Lower leg skin (tissue), 4 donors: ENCODE measurements at regions not wholly inside any gene's neighbourhood (a gene's known extent, or its start where the extent isn't known, plus 50 kb on each side); places are given as distances from the start of the nearest gene placed in this dataset.
"Not testable (repeated sequence)": the region's sequence is repeated elsewhere in the genome, so short reads cannot be mapped to it uniquely, and the experiment has no call there.

ENCODE experiments used
- DNase-seq, 2 donors: peaks; one replicate each; pipeline ENCODE4 v3.0.0-alpha.2; 2019; ENCODE audit warnings: low spot score in 2 of 2
- H3K4me3 ChIP-seq: fragments of 200-600 bp; sonication (generic); 2 replicates; pipeline ENCODE4 v1.5.1; 2017; ENCODE audit warnings: mild to moderate bottlenecking, low read depth; ENCODE audit not compliant: poor library complexity, severe bottlenecking
- POLR2A ChIP-seq, 2 donors: fragments of 450-650 bp; IDR thresholded peaks; one replicate each; pipeline ENCODE4 v1.6.1; 2016 to 2017; ENCODE audit warnings: antibody characterized with exemption in 2 of 2, mild to moderate bottlenecking in 1 of 2, moderate library complexity in 1 of 2
- WGBS, 2 donors: methylation state at CpG; one replicate each; pipeline ENCODE4 v1.1.5; 2018; 5-methylcytosine and 5-hydroxymethylcytosine counted together
- intact Hi-C: fragments of 100-400 bp; cut with DNase I; formaldehyde crosslinking; loops from one replicate; pipeline ENCODE4 v1.15.0; 2023; ENCODE audit warnings: low total_unique reads
- TF ChIP-seq, protein P1 (sequence below), 3 donors: fragments of 450-650 bp; IDR thresholded peaks; one replicate each; pipeline ENCODE4 v1.5.1; 2016; ENCODE audit warnings: antibody characterized with exemption in 3 of 3, mild to moderate bottlenecking in 3 of 3, moderate library complexity in 2 of 3

GRCh38 chr7:68180761-68181160 is 1184.1 kb downstream of the TYW1 start:
- DNase-seq: peak in 1 of 2 donors; percentile 7
- intact Hi-C loops: no loop called here
- TF ChIP-seq, protein P1, sequence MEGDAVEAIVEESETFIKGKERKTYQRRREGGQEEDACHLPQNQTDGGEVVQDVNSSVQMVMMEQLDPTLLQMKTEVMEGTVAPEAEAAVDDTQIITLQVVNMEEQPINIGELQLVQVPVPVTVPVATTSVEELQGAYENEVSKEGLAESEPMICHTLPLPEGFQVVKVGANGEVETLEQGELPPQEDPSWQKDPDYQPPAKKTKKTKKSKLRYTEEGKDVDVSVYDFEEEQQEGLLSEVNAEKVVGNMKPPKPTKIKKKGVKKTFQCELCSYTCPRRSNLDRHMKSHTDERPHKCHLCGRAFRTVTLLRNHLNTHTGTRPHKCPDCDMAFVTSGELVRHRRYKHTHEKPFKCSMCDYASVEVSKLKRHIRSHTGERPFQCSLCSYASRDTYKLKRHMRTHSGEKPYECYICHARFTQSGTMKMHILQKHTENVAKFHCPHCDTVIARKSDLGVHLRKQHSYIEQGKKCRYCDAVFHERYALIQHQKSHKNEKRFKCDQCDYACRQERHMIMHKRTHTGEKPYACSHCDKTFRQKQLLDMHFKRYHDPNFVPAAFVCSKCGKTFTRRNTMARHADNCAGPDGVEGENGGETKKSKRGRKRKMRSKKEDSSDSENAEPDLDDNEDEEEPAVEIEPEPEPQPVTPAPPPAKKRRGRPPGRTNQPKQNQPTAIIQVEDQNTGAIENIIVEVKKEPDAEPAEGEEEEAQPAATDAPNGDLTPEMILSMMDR (IDR thresholded peaks at IDR 0.05): no peak
- TF ChIP-seq POLR2A (IDR thresholded peaks at IDR 0.05): no peak
- H3K4me3 ChIP-seq: no peak overlapping the region
- WGBS, 2 donors: 68 to 71% methylated on average over 5 of the region's 5 CpGs

- intact Hi-C loops: no loop called here
- no peak overlapping the region for H3K4me3 ChIP-seq
- WGBS, 2 donors: 46 to 51% methylated on average over 6 of the region's 6 CpGs
- no peak for TF ChIP-seq POLR2A (IDR thresholded peaks at IDR 0.05)
- TF ChIP-seq, protein P1 (IDR thresholded peaks at IDR 0.05): no peak
- DNase-seq: no peak
Observed at GRCh38 chr7:68183176-68183575, 1186.5 kb downstream of the TYW1 start.

DNA sequence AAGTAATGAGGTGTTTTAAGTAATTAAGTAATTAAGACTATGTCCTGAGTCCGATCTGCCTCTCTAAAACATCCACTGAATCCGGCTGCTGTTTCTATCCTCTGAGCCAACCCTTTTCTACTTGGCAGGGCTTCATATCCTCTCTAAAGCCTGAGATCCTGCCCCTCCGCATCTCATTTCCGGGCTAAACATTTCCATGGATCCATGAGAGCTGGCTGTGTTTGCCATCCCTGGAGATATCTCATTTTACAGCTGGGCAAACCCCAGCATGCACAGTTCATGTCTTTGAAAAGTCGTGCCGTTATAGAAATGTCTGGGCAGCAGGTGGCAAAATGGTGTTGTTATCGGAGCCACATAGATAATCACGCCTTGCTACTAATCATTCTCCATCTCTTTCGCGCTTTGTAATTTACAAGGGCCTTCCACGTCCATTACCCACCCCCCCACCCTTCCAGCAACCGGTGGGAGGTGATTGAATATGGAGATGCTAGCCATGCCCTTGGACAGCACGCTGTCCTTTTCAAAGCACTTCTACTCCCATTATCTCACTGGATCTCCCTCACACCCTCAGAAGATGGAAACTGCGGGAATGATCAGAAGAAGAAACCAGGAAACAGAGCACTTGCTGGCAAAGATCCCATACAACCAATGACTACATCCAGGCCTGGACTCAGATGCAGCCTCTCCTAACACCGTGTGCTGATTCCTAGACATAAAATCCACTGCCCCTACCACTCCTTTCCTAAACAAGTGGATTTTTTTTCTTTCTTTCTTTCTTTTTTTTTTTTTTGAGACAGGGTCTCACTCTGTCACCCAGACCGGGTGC is 1189.2 kb downstream of the TYW1 start:
- DNase-seq: no peak
- H3K4me3 ChIP-seq: no peak overlapping the region
- 36 to 40% methylated on average over 16 of the region's 16 CpGs for WGBS, 2 donors
- intact Hi-C loops: no loop called here
- TF ChIP-seq, protein P1 (IDR thresholded peaks at IDR 0.05): no peak
- no peak for TF ChIP-seq POLR2A (IDR thresholded peaks at IDR 0.05)

DNA sequence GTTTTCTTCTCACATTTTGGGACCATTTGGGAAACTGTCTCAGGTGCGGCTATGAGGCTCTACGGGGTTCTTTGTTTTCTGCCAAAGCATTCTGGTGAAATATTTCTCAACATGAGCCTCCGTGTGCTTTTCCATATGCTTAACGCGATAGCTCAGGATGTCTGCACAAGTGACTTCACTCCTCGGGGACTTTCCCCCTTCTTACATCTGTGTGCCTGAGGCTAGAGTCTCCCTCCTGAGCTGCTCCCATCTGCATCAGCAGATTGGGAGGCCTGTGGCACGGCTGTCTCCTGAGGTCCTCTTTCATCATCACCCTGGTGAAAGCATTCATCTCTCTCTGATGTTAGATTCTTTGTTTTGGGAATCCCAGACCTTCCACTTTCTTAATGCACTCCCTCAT is 1190.9 kb downstream of the TYW1 start:
- intact Hi-C loops: no loop called here
- no peak overlapping the region for H3K4me3 ChIP-seq
- WGBS, 2 donors: 32 to 52% methylated on average over 7 of the region's 7 CpGs
- TF ChIP-seq, protein P1 (IDR thresholded peaks at IDR 0.05): no peak
- no peak for TF ChIP-seq POLR2A (IDR thresholded peaks at IDR 0.05)
- no peak for DNase-seq

DNA sequence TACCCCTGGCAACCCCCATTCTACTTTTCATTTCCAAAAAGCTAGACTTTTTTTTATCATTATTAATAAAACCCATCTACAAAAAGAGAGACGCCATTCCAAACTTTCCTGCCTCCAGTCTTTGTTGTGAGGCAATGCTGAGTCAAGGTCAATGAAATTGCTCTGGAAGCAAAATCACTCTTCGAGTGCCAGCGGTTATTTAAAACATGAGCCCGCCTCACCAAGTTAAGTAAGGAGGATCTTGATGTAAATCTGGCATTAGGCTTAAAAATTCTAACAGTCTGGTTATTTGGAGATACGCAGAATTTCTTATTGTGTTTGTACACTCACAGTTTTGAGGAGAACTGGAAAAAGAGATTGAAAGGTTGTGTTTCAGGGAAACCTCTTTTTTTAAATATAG is 1196.3 kb downstream of the TYW1 start:
- TF ChIP-seq, protein P1 (IDR thresholded peaks at IDR 0.05): no peak
- 48 to 64% methylated on average over 5 of the region's 5 CpGs for WGBS, 2 donors
- intact Hi-C loops: no loop called here
- no peak overlapping the region for H3K4me3 ChIP-seq
- DNase-seq: no peak

DNA sequence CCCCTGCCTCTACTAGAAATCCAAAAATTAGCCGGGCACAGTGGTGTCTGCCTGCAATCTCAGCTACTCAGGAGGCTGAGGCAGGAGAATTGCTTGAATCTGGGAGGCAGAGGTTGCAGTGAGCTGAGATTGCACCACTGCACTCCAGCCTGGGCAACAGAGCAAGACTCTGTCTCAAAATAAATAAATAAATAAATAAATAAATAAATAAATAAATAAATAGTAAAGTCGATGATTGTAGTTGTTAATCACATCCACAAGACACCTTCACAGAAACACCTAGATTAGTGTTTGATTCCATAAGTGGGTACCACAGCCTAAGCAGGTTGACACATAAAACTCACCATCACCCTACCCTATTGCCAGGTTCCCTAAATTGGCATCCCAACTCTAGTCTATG is 1199.0 kb downstream of the TYW1 start:
- WGBS, 2 donors: 84 to 91% methylated on average over 2 of the region's 2 CpGs
- H3K4me3 ChIP-seq, DNase-seq, intact Hi-C loops: not testable (repeated sequence)
